CD14-positive monocyte (primary cell): ENCODE measurements at regions not wholly inside any gene's neighbourhood (a gene's known extent, or its start where the extent isn't known, plus 50 kb on each side); places are given as distances from the start of the nearest gene placed in this dataset.

Source experiments
- DNase-seq, 3 donors: peaks; one replicate each; pipeline ENCODE4 v3.0.0-alpha.2; 2011 to 2022
- H2AFZ ChIP-seq: 2 replicates; pipeline ENCODE4 v1.6.0; 2012; ENCODE audit warnings: mild to moderate bottlenecking, low read depth, low read length, inconsistent platforms; ENCODE audit not compliant: insufficient read depth, poor library complexity, severe bottlenecking
- H3K27ac ChIP-seq, 2 donors: 1 replicate in 1 of 2; 2 replicates in 1 of 2; pipeline ENCODE4 v1.5.1; 2012 to 2013; ENCODE audit warnings: low read length in 2 of 2, control low read depth in 1 of 2, inconsistent platforms in 1 of 2, low read depth in 1 of 2, mild to moderate bottlenecking in 1 of 2
- H3K27me3 ChIP-seq, 2 donors: one replicate each; pipeline versions ENCODE4 v1.6.0 to v1.6.1; 2011 to 2013; ENCODE audit warnings: low read length in 2 of 2; ENCODE audit not compliant: control insufficient read depth in 2 of 2, insufficient read depth in 2 of 2
- H3K36me3 ChIP-seq, 2 donors: replicated peaks in 1 of 2; 1 replicate in 1 of 2; 2 replicates in 1 of 2; pipeline versions ENCODE4 v1.5.1 to v1.6.1; 2012 to 2013; ENCODE audit warnings: low read length in 2 of 2, control low read depth in 1 of 2, inconsistent platforms in 1 of 2, mild to moderate bottlenecking in 1 of 2; ENCODE audit not compliant: insufficient read depth in 2 of 2, control insufficient read depth in 1 of 2
- H3K4me1 ChIP-seq, 2 donors: 1 replicate in 1 of 2; 2 replicates in 1 of 2; pipeline versions ENCODE4 v1.5.1 to v1.6.1; 2012 to 2013; ENCODE audit warnings: low read length in 2 of 2, control low read depth in 1 of 2, inconsistent platforms in 1 of 2, mild to moderate bottlenecking in 1 of 2, moderate library complexity in 1 of 2; ENCODE audit not compliant: insufficient read depth in 2 of 2, control insufficient read depth in 1 of 2
- H3K4me2 ChIP-seq: replicated peaks from 2 replicates; pipeline ENCODE3; 2012; ENCODE audit warnings: low read length, moderate library complexity, mild to moderate bottlenecking; ENCODE audit not compliant: poor library complexity, severe bottlenecking; ENCODE audit errors: extremely low read depth
- H3K4me3 ChIP-seq, 3 experiments: fragments of 200-600 bp in 1 of 3; sonication (generic) in 1 of 3; replicated peaks in 1 of 3; 1 replicate in 2 of 3; 2 replicates in 1 of 3; pipeline ENCODE4 v1.5.1; 2011 to 2013; ENCODE audit warnings: low read length in 3 of 3, mild to moderate bottlenecking in 3 of 3, control low read depth in 2 of 3, low read depth in 2 of 3, inconsistent platforms in 1 of 3, moderate library complexity in 1 of 3
- H3K79me2 ChIP-seq: 2 replicates; pipeline ENCODE4 v1.6.0; 2012; ENCODE audit warnings: mild to moderate bottlenecking, control low read depth, inconsistent platforms, low read length, moderate library complexity; ENCODE audit not compliant: insufficient read depth
- H3K9ac ChIP-seq: 2 replicates; pipeline ENCODE4 v1.6.0; 2017; ENCODE audit warnings: low read length, mild to moderate bottlenecking; ENCODE audit not compliant: insufficient read depth, poor library complexity, severe bottlenecking
- H3K9me3 ChIP-seq, 2 donors: replicated peaks in 1 of 2; 1 replicate in 1 of 2; 2 replicates in 1 of 2; pipeline versions ENCODE4 v1.5.1 to v1.6.1; 2012 to 2013; ENCODE audit warnings: low read length in 2 of 2, control low read depth in 1 of 2; ENCODE audit not compliant: control insufficient read depth in 1 of 2, insufficient read depth in 1 of 2
- H4K20me1 ChIP-seq: 2 replicates; pipeline ENCODE4 v1.6.0; 2012; ENCODE audit warnings: mild to moderate bottlenecking, low read length, control low read depth, moderate library complexity; ENCODE audit not compliant: insufficient read depth
- H3K27ac Mint-ChIP-seq, 7 donors: one replicate each; pipeline ENCODE4 v1.8.0; 2020; ENCODE audit warnings: mild to moderate bottlenecking in 7 of 7, mixed read lengths in 7 of 7, moderate library complexity in 6 of 7, inconsistent platforms in 2 of 7
- H3K27me3 Mint-ChIP-seq, 3 donors: one replicate each; pipeline ENCODE4 v1.8.0; 2021 to 2022; ENCODE audit warnings: low read depth in 3 of 3, mild to moderate bottlenecking in 3 of 3, mixed read lengths in 3 of 3, moderate library complexity in 3 of 3, inconsistent platforms in 1 of 3
- H3K36me3 Mint-ChIP-seq, 2 donors: one replicate each; pipeline ENCODE4 v1.8.0; 2020; ENCODE audit warnings: mixed read lengths in 2 of 2, inconsistent platforms in 1 of 2, mild to moderate bottlenecking in 1 of 2
- H3K4me1 Mint-ChIP-seq: one replicate; pipeline ENCODE4 v1.8.0; 2020; ENCODE audit warnings: mild to moderate bottlenecking, mixed read lengths
- H3K4me3 Mint-ChIP-seq, 2 donors: one replicate each; pipeline ENCODE4 v1.8.0; 2020; ENCODE audit warnings: mild to moderate bottlenecking in 2 of 2, mixed read lengths in 2 of 2, moderate library complexity in 1 of 2
- H3K9me3 Mint-ChIP-seq, 7 donors: one replicate each; pipeline ENCODE4 v1.8.0; 2020 to 2022; ENCODE audit warnings: mixed read lengths in 7 of 7, mild to moderate bottlenecking in 6 of 7, moderate library complexity in 6 of 7, inconsistent platforms in 2 of 7
- CTCF ChIP-seq: fragments of 200-600 bp; IDR thresholded peaks from one replicate; pipeline ENCODE4 v1.8.0; 2022; ENCODE audit warnings: antibody characterized with exemption, mild to moderate bottlenecking
- WGBS: methylation state at CpG from one replicate; pipeline ENCODE4 v1.1.5; 2013; ENCODE audit warnings: missing lambda C conversion rate; ENCODE audit not compliant: insufficient coverage; 5-methylcytosine and 5-hydroxymethylcytosine counted together
- intact Hi-C, 2 donors: fragments of 100-400 bp; cut with micrococcal nuclease; formaldehyde crosslinking; loops; one replicate each; pipeline versions ENCODE4 v1.15.0 to v1.15.1; 2023

- H3K27ac Mint-ChIP-seq: peak overlapping the region in 2 of 7 donors; percentile 64 to 73
- intact Hi-C loops: no loop called here
- no peaks in the 10 kb centered on the region for H3K79me2 ChIP-seq
- no peak overlapping the region for H3K9ac ChIP-seq
- H2AFZ ChIP-seq: no peak overlapping the region
- no peaks in the 10 kb centered on the region for H3K9me3 ChIP-seq
- H3K36me3 ChIP-seq: no peaks in the 10 kb centered on the region
- TF ChIP-seq CTCF: no peak
- no peak overlapping the region for H3K4me2 ChIP-seq
- H3K27ac ChIP-seq: peak overlapping the region in 1 of 2 donors; percentile 91
- H3K27me3 Mint-ChIP-seq: peaks cover 0 to 2% (median 0%) of the 10 kb centered on the region in 3 donors
- peaks cover 6% of the 10 kb centered on the region for H3K4me1 Mint-ChIP-seq
- no peak overlapping the region for H3K4me3 Mint-ChIP-seq
- peaks cover 44 to 48% of the 10 kb centered on the region in 2 donors for H3K4me1 ChIP-seq
- no peak for DNase-seq
- H3K27me3 ChIP-seq: no peaks in the 10 kb centered on the region
- H3K36me3 Mint-ChIP-seq: peaks cover 2 to 3% of the 10 kb centered on the region in 2 donors
- peaks cover 0 to 5% (median 2%) of the 10 kb centered on the region in 7 donors for H3K9me3 Mint-ChIP-seq
- H4K20me1 ChIP-seq: no peaks in the 10 kb centered on the region
- WGBS: 100% methylated on average over 1 of the region's 4 CpGs
- H3K4me3 ChIP-seq: no peak overlapping the region
Measured at GRCh38 chr12:92302041-92302829, 156.6 kb upstream of the BTG1 start.

- no peaks in the 10 kb centered on the region for H3K36me3 ChIP-seq
- no CpG with 5 or more reads among the region's 1 CpG for WGBS
- no peak overlapping the region for H2AFZ ChIP-seq
- Mint-ChIP-seq H3K4me1 (peaks cover 6% of the 10 kb centered on the region), H3K27ac (peak overlapping the region in 3 of 7 donors; percentile 64 to 73 (median 68)), H3K27me3 (peaks cover 0 to 2% (median 0%) of the 10 kb centered on the region in 3 donors), H3K36me3 (no peaks in the 10 kb centered on the region), H3K4me3 (no peak overlapping the region), H3K9me3 (peaks cover 0 to 3% (median 0%) of the 10 kb centered on the region in 7 donors)
- no peaks in the 10 kb centered on the region for H3K9me3 ChIP-seq
- peaks cover 50 to 54% of the 10 kb centered on the region in 2 donors for H3K4me1 ChIP-seq
- intact Hi-C loops: loop anchor here in 1 of 2 donors (2.0 kb wide), 1 partner anchor 155 kb away; no protein-coding TSS in a partner anchor
- H3K79me2 ChIP-seq: no peaks in the 10 kb centered on the region
- TF ChIP-seq CTCF: no peak
- no peak overlapping the region for H3K9ac ChIP-seq
- no peaks in the 10 kb centered on the region for H4K20me1 ChIP-seq
- H3K4me2 ChIP-seq: no peak overlapping the region
- no peak overlapping the region for H3K4me3 ChIP-seq
- peak; percentile 23 to 58 (median 52) for DNase-seq
- H3K27ac ChIP-seq: peak overlapping the region in 1 of 2 donors; percentile 91
- no peaks in the 10 kb centered on the region for H3K27me3 ChIP-seq
Measured at GRCh38 chr12:92301356-92301755, 155.7 kb upstream of the BTG1 start.
